SU-DHL-6 (cell line): ENCODE measurements at regions not wholly inside any gene's neighbourhood (a gene's known extent, or its start where the extent isn't known, plus 50 kb on each side); places are given as distances from the start of the nearest gene placed in this dataset.

ENCODE experiments used
- H2AFZ ChIP-seq: fragments of 200-600 bp; sonication (generic); 2 replicates; pipeline ENCODE4 v1.6.1; 2014; ENCODE audit warnings: low read depth, mild to moderate bottlenecking, moderate library complexity, mixed read lengths, antibody characterized with exemption, low read length; ENCODE audit not compliant: severe bottlenecking
- H3F3A ChIP-seq: fragments of 200-600 bp; shearing (Covaris generic); 2 replicates; pipeline ENCODE4 v1.6.0; 2016; ENCODE audit warnings: antibody characterized with exemption, mild to moderate bottlenecking; ENCODE audit not compliant: insufficient read depth
- H3K27ac ChIP-seq: fragments of 200-600 bp; sonication (generic); 2 replicates; pipeline ENCODE4 v1.5.1; 2016; ENCODE audit warnings: low read depth, mild to moderate bottlenecking, low read length, moderate library complexity, mixed read lengths
- H3K27me3 ChIP-seq: fragments of 200-600 bp; sonication (generic), shearing (Covaris generic); 2 replicates; pipeline ENCODE4 v1.6.0; 2014; ENCODE audit warnings: mild to moderate bottlenecking, low read length
- H3K36me3 ChIP-seq: fragments of 200-600 bp; sonication (generic); 2 replicates; pipeline ENCODE4 v1.6.1; 2014; ENCODE audit warnings: mild to moderate bottlenecking, low read length, mixed read lengths
- H3K4me2 ChIP-seq: fragments of 300-600, 200-600 bp; shearing (Covaris generic), sonication (generic); 2 replicates; pipeline ENCODE4 v1.6.0; 2014; ENCODE audit warnings: low read length, low read depth, mild to moderate bottlenecking; ENCODE audit not compliant: poor library complexity, severe bottlenecking
- H3K4me3 ChIP-seq: fragments of 200-600 bp; sonication (generic); 2 replicates; pipeline ENCODE4 v1.5.1; 2014; ENCODE audit warnings: antibody characterized with exemption, low read length, mild to moderate bottlenecking, mixed read lengths; ENCODE audit not compliant: insufficient read depth, poor library complexity, severe bottlenecking
- H3K79me2 ChIP-seq: fragments of 200-600 bp; sonication (generic); 2 replicates; pipeline ENCODE4 v1.6.1; 2014; ENCODE audit warnings: mild to moderate bottlenecking, low read length, moderate library complexity; ENCODE audit not compliant: insufficient read depth
- H3K9ac ChIP-seq: fragments of 200-600 bp; sonication (generic); 2 replicates; pipeline ENCODE4 v1.7.0; 2014; ENCODE audit warnings: mild to moderate bottlenecking, low read length
- H3K9me2 ChIP-seq: fragments of 200-600 bp; sonication (generic); replicated peaks from 2 replicates; pipeline ENCODE4 v1.6.1; 2014; ENCODE audit warnings: low read length; ENCODE audit not compliant: insufficient read depth
- H3K9me3 ChIP-seq: fragments of 200-600 bp; sonication (generic); 2 replicates; pipeline ENCODE4 v1.6.1; 2014; ENCODE audit warnings: low read length, mixed read lengths; ENCODE audit not compliant: insufficient read depth
- H4K20me1 ChIP-seq: fragments of 200-600 bp; sonication (generic); 2 replicates; pipeline ENCODE4 v1.6.1; 2014; ENCODE audit warnings: low read depth, mild to moderate bottlenecking, antibody characterized with exemption, low read length, moderate library complexity, mixed read lengths
- CTCF ChIP-seq: fragments of 200-600 bp; sonication (generic); IDR thresholded peaks from one replicate; pipeline ENCODE4 v1.5.1; 2017; ENCODE audit warnings: antibody characterized with exemption, mild to moderate bottlenecking, low read length, moderate library complexity; ENCODE audit not compliant: insufficient read depth, poor library complexity, severe bottlenecking
- EZH2phosphoT487 ChIP-seq: fragments of 200-600 bp; sonication (generic), shearing (Covaris generic); conservative IDR thresholded peaks from 2 replicates; pipeline ENCODE4 v1.6.1; 2018; ENCODE audit warnings: mild to moderate bottlenecking, antibody characterized with exemption, low read length, moderate library complexity, mixed read lengths

- no peak overlapping the region for H2AFZ ChIP-seq
- TF ChIP-seq CTCF (no peak), EZH2phosphoT487 (no peak)
- H3K9me3 ChIP-seq = no peaks in the 10 kb centered on the region
- H3K9me2 ChIP-seq = no peaks in the 10 kb centered on the region
- H3F3A ChIP-seq = no peaks in the 10 kb centered on the region
- no peaks in the 10 kb centered on the region for H3K36me3 ChIP-seq
- H3K4me3 ChIP-seq = no peak overlapping the region
- H3K27ac ChIP-seq = no peak overlapping the region
- H3K9ac ChIP-seq = no peak overlapping the region
- H3K4me2 ChIP-seq = no peak overlapping the region
- H3K79me2 ChIP-seq = no peaks in the 10 kb centered on the region
- no peaks in the 10 kb centered on the region for H3K27me3 ChIP-seq
- H4K20me1 ChIP-seq = no peaks in the 10 kb centered on the region
Measured at GRCh38 chr19:28044477-28044876, 1168.5 kb downstream of the UQCRFS1 start.

- H3K27me3 ChIP-seq = no peaks in the 10 kb centered on the region
- no peak overlapping the region for H3K9ac ChIP-seq
- no peak overlapping the region for H3K4me2 ChIP-seq
- H3K4me3 ChIP-seq = no peak overlapping the region
- TF ChIP-seq EZH2phosphoT487 (no peak), CTCF (no peak)
- no peak overlapping the region for H2AFZ ChIP-seq
- no peaks in the 10 kb centered on the region for H3F3A ChIP-seq
- no peak overlapping the region for H3K27ac ChIP-seq
- no peaks in the 10 kb centered on the region for H4K20me1 ChIP-seq
- no peaks in the 10 kb centered on the region for H3K9me2 ChIP-seq
- no peaks in the 10 kb centered on the region for H3K36me3 ChIP-seq
- H3K9me3 ChIP-seq = no peaks in the 10 kb centered on the region
- no peaks in the 10 kb centered on the region for H3K79me2 ChIP-seq
Measured at GRCh38 chr19:28042516-28042915, 1170.4 kb downstream of the UQCRFS1 start.

- Histone ChIP-seq H3K9me3 (no peaks in the 10 kb centered on the region), H3K27me3 (no peaks in the 10 kb centered on the region), H3K79me2 (no peaks in the 10 kb centered on the region), H3K9ac (no peak overlapping the region), H2AFZ (no peak overlapping the region), H3K4me2 (no peak overlapping the region), H3K4me3 (no peak overlapping the region), H3K36me3 (no peaks in the 10 kb centered on the region), H4K20me1 (no peaks in the 10 kb centered on the region), H3K27ac (no peak overlapping the region), H3F3A (no peaks in the 10 kb centered on the region), H3K9me2 (no peaks in the 10 kb centered on the region)
- TF ChIP-seq CTCF = no peak
- TF ChIP-seq EZH2phosphoT487 = no peak
Measured at GRCh38 chr19:28039677-28040381, 1173.1 kb downstream of the UQCRFS1 start.
